ENCODE measurements at regions not wholly inside any gene's neighbourhood (a gene's known extent, or its start where the extent isn't known, plus 50 kb on each side); places are given as distances from the start of the nearest gene placed in this dataset.

DNA sequence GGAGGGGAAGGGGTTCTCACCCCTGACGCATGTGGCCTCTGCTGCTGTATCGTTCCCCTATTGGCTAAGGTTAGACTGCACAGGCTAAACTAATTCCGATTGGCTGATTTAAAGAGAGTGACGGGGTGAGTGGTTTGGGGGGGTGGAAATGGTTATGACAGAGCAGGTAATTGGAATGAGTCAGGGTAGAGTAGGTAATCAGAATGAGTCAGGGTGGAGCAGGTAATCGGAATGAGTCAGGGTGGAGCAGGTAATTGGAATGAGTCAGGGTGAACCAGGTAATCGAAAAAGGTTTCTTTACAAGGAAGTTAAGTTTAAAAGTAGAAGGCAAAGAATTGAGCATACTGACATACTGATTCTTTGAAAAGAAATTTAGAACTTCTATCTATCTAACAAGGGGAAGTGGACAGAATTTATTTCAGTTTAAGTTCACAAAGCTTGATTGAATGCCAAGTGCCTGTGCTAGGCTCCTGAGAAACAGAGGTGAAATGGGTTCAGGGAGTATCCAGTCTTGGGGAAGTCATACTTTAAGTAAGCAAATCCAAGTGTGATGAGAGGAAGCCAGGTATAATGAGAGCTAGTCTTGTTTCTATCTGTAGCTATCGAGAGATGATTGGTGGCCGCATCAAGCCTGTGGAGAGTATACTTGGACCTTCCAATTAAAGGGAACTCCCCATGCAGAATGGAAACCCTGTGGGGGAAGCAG is 58.0 kb downstream of the C11orf91 start:
- TF ChIP-seq, protein P1, sequence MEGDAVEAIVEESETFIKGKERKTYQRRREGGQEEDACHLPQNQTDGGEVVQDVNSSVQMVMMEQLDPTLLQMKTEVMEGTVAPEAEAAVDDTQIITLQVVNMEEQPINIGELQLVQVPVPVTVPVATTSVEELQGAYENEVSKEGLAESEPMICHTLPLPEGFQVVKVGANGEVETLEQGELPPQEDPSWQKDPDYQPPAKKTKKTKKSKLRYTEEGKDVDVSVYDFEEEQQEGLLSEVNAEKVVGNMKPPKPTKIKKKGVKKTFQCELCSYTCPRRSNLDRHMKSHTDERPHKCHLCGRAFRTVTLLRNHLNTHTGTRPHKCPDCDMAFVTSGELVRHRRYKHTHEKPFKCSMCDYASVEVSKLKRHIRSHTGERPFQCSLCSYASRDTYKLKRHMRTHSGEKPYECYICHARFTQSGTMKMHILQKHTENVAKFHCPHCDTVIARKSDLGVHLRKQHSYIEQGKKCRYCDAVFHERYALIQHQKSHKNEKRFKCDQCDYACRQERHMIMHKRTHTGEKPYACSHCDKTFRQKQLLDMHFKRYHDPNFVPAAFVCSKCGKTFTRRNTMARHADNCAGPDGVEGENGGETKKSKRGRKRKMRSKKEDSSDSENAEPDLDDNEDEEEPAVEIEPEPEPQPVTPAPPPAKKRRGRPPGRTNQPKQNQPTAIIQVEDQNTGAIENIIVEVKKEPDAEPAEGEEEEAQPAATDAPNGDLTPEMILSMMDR (IDR thresholded peaks at IDR 0.05; ENCODE audit: low read depth, low read length), result no peak
- TF ChIP-seq POLR2A (IDR thresholded peaks at IDR 0.05; ENCODE audit: extremely low read depth, insufficient read length), result no peak
- TF ChIP-seq MYC (IDR thresholded peaks at IDR 0.05; ENCODE audit: low read depth, low read length), result no peak
- TF ChIP-seq, protein P2, sequence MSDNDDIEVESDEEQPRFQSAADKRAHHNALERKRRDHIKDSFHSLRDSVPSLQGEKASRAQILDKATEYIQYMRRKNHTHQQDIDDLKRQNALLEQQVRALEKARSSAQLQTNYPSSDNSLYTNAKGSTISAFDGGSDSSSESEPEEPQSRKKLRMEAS (IDR thresholded peaks at IDR 0.05; ENCODE audit: low read depth, low read length), result no peak

All from NB4 (cell line).